ENCODE measurements at regions not wholly inside any gene's neighbourhood (a gene's known extent, or its start where the extent isn't known, plus 50 kb on each side); places are given as distances from the start of the nearest gene placed in this dataset.

GRCh38 chr10:70943841-70944466 is 55.6 kb upstream of the PCBD1 start:
- no peak for TF ChIP-seq CTCF (IDR thresholded peaks at IDR 0.05; ENCODE audit: insufficient read depth, low read length, poor library complexity, severe bottlenecking)
- Histone ChIP-seq H3K4me3 (ENCODE audit: low read depth, low read length) (no peak overlapping the region), H3K27me3 (ENCODE audit: control insufficient read depth, insufficient read depth, low read length) (peaks cover 25% of the 10 kb centered on the region), H3K36me3 (ENCODE audit: control insufficient read depth, insufficient read depth, low read length) (no peaks in the 10 kb centered on the region)
- no peak for DNase-seq (ENCODE audit: low read depth)

GRCh38 chr10:70950037-70950436 is 61.7 kb upstream of the PCBD1 start:
- TF ChIP-seq CTCF (IDR thresholded peaks at IDR 0.05; ENCODE audit: insufficient read depth, low read length, poor library complexity, severe bottlenecking) = no peak
- H3K4me3 ChIP-seq (ENCODE audit: low read depth, low read length) = no peak overlapping the region
- H3K36me3 ChIP-seq (ENCODE audit: control insufficient read depth, insufficient read depth, low read length) = no peaks in the 10 kb centered on the region
- H3K27me3 ChIP-seq (ENCODE audit: control insufficient read depth, insufficient read depth, low read length) = peaks cover 22% of the 10 kb centered on the region
- no peak for DNase-seq (ENCODE audit: low read depth)

- no peak for TF ChIP-seq CTCF (IDR thresholded peaks at IDR 0.05; ENCODE audit: insufficient read depth, low read length, poor library complexity, severe bottlenecking)
- Histone ChIP-seq H3K27me3 (ENCODE audit: control insufficient read depth, insufficient read depth, low read length) (peaks cover 22% of the 10 kb centered on the region), H3K36me3 (ENCODE audit: control insufficient read depth, insufficient read depth, low read length) (no peaks in the 10 kb centered on the region), H3K4me3 (ENCODE audit: low read depth, low read length) (no peak overlapping the region)
- DNase-seq (ENCODE audit: low read depth) = no peak
Measured at GRCh38 chr10:70950801-70951200, 62.4 kb upstream of the PCBD1 start.

- H3K4me3 ChIP-seq (ENCODE audit: low read depth, low read length) = no peak overlapping the region
- no peak for TF ChIP-seq CTCF (IDR thresholded peaks at IDR 0.05; ENCODE audit: insufficient read depth, low read length, poor library complexity, severe bottlenecking)
- DNase-seq (ENCODE audit: low read depth) = no peak
Measured at GRCh38 chr10:70952401-70952800, 64.0 kb upstream of the PCBD1 start.

GRCh38 chr10:70952921-70953320 is 64.6 kb upstream of the PCBD1 start:
- Histone ChIP-seq H3K36me3 (ENCODE audit: control insufficient read depth, insufficient read depth, low read length) (no peaks in the 10 kb centered on the region), H3K4me3 (ENCODE audit: low read depth, low read length) (no peak overlapping the region), H3K27me3 (ENCODE audit: control insufficient read depth, insufficient read depth, low read length) (peaks cover 34% of the 10 kb centered on the region)
- TF ChIP-seq CTCF (IDR thresholded peaks at IDR 0.05; ENCODE audit: insufficient read depth, low read length, poor library complexity, severe bottlenecking) = no peak
- no peak for DNase-seq (ENCODE audit: low read depth)

More at GRCh38 chr10:70952401-70952800, 64.0 kb upstream of the PCBD1 start:
- Histone ChIP-seq H3K36me3 (ENCODE audit: control insufficient read depth, insufficient read depth, low read length) (no peaks in the 10 kb centered on the region), H3K27me3 (ENCODE audit: control insufficient read depth, insufficient read depth, low read length) (peaks cover 30% of the 10 kb centered on the region)

Data from kidney epithelial cell (primary cell).